ENCODE measurements at regions not wholly inside any gene's neighbourhood (a gene's known extent, or its start where the extent isn't known, plus 50 kb on each side); places are given as distances from the start of the nearest gene placed in this dataset.
"Not testable (repeated sequence)": the region's sequence is repeated elsewhere in the genome, so short reads cannot be mapped to it uniquely, and the experiment has no call there.

DNA sequence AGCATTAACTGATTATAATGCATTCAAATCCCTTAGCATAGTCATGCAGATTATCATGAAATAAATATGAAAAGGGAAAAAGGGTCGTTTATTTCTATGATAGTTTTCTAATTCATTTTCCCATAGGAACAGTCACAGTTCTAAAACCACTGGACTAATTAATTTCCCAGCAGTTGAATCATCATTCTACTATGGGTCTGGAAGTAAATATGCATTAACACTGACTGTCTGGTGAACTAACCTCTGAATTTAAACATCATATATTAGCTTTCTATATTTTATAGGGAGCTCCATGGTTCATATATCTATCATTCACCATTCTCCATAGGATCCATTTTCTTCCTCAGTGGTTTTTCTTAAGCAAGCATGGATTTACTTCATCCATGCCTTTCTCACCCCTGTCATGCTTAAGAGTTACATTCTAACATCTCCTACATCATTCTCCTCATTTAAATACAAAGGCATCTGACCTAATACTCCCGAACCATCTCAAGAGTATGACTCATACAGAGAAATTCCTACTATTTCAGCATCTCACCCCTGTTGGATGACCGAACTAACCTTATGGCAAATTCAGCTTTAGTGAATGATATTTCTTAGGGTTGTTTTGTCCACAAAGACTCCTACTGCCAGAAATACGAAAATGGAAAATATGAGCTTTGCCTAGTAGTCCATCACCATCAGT lies 198.7 kb upstream of the ADAMTS3 start:
- no peak for DNase-seq

DNA sequence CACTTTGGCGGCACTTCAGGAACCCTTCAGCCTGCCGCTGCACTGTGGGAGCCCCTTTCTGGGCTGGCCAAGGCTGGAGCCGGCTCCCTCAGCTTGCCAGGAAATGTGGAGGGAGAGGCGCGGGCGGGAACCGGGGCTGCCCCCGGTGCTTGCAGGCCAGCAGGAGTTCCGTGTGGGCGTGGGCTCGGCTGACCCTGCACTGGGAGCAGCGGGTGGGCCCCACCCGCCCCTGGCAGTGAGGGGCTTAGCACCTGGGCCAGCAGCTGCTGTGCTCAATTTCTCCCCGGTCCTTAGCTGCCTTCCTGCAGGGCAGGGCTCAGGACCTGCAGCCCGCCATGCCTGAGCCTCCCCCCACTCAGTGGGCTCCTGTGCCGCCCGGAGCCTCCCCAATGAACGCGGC lies 196.8 kb upstream of the ADAMTS3 start:
- DNase-seq = not testable (repeated sequence)

DNA sequence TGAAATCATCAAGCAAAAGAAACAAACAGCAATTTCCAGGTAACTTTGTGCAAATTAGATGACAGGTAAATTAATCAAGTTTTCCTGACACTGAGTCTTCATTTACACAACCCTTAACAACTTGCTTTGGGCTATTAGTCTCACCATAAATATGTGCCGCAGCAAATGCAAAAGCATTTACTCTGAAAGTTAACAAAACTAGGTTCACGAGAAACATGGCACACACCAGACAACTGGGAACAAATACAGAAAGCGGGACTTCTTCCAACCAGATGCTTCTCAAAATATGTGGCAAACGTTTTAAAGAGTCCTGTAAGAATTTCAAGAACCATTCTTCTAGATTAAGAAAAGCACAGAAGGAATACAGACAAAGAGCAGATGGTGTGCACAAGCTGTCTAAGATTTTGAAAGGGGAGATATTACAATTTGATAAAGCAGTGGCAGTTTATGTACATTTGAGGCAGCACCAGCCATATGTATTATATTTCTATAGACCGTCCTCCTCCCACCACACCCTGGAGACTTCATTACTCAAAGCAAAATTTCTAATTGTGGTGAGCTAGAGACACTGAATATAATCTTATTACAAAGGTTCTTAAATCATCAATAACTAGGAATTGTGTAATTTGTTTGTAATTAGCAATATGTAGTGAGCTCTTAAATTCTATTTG lies 192.5 kb upstream of the ADAMTS3 start:
- no peak for DNase-seq

DNA sequence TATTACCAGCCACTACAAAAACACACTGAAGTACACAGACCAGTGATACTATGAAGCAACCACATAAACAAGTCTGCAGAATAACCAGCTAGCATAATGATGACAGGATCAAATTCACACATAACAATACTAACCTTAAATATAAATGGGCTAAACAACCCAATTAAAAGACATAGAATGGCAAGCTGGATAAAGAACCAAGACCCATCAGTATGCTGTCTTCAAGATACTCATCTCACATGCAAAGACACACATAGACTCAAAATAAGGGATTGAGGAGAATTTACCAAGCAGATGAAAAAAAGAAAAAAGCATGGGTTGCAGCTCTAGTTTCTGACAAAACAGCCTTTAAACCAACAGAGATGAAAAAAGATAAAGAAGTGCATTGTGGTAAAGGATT lies 184.4 kb upstream of the ADAMTS3 start:
- DNase-seq = not testable (repeated sequence)

DNA sequence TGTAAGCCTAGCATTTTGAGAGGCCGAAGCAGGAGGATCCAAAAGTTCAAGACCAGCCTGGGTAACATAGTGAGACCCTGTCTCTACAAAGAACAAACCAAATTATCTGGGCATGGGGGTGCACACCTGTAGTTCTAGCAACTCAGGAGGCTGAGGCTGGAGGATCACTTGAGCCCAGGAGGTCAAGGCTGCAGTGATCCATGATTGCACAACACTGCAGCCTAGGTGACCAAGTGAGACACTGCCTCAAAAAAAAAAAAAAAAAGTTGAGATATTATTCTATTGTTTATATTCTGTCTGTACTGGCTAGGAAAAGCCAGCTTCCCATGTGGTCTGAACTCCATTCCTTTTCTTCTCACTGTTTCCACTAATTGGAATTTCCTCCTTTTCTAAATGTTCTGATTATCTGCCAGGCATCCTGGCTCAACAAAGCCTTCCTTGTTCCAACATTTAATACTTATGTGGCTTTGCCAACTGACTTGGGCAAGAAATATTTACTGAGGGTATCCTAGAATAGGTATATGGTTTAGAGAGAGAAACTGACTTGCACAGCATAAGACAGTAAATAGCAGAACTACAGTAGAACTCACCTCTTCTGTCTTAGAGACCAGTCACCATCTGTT lies 175.2 kb upstream of the ADAMTS3 start:
- no peak for DNase-seq

DNA sequence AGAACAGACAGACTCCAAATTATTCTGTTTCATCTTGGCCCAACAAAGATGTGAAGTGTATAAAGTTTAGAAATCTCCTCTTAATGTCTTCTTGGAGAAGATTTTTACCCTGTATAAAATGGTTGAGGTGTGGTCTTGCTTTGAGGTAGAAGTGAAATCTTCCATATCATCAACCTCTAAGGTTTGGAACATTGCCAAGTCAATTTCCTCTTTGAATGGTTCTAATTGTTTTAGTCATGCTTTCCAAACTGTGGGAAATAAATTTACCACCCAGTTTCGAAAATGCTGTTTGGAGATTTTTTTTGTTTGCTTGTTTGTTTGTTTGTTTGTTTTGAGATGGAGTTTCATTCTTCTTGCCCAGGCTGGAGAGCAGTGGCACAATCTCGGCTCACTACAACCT lies 174.1 kb upstream of the ADAMTS3 start:
- no peak for DNase-seq

DNA sequence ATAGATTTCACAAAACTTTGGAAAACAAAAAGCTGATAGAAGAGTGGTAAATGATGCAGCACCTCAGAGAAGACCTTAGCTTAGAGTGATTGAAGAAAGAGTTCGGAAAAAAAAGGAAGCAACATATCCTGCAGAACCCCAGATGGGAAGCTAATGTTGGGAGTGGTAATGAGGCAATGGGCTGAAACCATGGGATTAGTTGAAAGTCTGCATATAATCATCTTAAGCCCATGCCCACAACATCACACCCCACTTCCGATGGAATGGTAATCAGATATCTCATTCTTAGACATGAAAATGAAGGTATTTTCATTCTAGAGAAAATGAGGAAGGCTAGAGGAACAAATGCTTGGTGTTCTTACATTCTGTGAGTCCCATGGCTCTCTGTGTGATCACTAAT lies 146.3 kb upstream of the ADAMTS3 start:
- no peak for DNase-seq

DNA sequence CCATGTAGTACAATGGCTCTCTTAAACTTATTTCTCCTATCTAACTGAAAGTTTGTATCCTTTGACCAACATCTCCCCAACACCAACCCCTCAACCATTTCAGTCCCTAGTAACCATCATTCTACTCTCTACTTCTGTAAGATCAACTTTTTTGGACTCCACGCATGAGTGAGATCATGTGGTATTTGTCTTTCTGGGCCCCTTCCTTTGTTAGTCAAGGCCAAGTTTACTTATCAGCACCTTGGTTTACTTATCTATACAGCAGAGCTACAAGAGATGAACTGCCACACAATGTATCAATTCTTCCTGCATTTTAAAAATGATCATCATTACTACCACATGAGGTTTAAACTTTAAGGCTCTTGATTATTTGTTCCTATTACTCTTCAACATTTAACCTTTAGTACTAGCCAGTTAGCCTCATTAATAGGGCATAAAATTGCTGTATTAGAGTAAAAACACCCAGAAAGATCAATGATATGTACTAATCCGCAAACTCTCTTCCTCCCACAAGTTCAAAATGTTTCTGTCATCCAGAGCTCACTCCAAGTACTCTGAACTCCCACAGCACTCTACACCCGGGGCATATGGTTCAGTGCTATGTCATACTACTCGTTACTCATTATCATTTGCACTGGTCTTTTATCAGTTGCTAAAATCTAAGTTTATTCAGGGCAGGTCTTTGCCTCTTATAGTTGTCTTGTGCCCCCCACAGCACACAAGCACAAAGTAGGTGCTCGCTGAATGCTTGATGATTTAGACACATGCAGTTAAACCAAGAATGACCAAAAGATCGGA lies 145.7 kb upstream of the ADAMTS3 start:
- DNase-seq = no peak

DNA sequence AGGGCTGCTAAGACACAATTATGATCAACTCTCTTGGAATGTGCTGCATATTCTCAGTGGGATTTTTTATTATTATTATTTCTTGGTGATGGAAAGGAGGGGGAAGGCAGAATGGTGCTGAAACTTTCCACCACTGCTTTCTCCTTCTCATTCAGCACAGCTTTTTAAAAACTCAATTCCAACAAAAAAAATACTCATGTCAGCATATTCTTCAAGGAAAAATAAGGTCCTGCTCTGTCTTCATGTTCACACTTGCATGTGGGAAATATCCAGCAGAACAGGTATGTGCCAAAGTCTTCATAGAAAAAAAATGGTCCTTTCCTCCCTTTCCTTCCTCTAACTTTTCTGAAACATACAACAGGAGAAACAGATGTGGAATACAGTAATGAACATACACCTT lies 144.0 kb upstream of the ADAMTS3 start:
- no peak for DNase-seq

DNA sequence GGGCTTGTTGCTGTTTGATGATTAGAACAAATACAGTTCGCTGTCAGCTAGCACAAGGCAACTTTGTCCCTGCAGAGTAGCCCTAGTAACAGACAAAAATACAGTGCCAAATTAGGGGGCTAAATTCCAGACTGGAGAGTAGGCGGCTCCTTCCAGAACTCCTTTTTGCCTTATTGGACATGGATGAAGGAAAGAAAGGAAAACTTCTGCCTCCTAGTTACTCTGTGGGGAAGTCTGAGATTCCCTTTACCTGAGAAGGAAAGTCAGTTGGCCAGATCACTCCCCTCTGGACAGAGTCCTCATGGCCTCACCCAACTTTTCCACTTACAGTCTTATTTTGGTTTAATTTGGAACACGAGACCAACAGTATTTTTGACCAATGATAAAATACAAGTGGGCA lies 140.5 kb upstream of the ADAMTS3 start:
- DNase-seq = no peak

DNA sequence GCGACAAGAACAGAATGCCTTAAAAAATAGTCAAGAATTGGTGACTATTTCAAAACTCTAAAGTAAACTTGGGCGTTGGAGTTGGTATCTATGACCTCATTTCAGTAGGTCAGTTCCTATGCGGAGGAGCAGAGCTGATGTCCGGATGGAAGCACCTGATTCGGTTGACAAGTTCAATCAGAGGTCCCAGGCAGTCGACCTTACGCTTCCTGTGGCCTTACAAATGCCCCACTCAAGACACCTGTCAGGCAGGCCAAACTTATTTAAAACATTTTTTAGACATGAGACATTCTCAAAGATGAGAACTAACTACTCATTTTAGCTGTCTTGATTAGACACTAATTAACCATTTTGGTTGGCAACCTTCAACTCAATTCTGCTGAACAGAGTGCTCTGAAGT lies 137.7 kb upstream of the ADAMTS3 start:
- no peak for DNase-seq

DNA sequence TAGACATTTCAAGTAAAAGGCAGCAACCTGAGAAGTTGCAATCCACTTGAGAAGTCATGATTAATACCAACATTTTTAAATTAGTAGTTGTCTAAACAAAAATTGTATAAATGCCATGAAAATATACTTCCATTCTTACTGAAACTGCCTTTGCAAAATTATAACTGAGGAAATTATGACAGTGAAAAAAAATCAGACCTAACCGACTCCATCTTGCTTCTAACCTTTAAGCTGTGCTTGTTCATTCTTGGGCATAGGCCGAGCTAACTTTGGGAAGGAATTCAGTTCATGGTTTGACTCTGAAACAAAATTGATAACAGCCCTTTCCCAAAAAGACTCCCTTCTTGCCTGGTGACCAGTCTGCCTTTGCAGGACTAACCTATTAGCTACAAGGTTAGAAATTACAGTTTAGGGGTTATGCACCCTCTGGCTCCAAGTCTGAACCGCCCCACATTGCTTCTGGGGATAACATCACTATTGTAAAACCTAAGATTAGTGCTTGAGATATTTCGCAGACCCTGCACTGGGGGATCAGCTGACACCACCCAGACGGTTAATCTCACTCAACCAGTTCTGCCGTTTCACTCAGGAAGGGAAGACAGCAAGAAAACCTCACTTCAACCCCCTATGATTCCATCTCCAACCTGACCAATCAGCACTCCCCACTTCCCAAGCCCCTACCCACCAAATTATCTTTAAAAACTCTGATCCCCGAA lies 136.1 kb upstream of the ADAMTS3 start:
- not testable (repeated sequence) for DNase-seq

DNA sequence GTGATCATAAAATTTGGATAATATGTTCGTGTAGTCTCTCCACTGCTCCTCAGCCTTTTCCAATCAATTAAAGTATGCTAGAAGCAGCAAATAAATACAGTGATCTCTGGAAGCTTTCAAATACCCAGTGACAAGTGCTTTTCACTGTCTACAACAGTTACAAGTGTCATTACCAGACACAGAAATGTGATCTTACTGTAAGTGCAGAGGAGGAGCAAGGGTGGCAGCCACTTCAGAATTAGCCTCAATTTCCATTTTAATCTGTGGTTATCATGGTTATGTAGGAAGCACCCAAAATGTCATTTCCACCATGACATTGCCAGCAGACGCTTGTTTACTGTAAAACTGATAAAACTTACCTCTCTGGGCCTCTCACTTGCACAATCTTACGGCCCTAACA lies 133.9 kb upstream of the ADAMTS3 start:
- no peak for DNase-seq

DNA sequence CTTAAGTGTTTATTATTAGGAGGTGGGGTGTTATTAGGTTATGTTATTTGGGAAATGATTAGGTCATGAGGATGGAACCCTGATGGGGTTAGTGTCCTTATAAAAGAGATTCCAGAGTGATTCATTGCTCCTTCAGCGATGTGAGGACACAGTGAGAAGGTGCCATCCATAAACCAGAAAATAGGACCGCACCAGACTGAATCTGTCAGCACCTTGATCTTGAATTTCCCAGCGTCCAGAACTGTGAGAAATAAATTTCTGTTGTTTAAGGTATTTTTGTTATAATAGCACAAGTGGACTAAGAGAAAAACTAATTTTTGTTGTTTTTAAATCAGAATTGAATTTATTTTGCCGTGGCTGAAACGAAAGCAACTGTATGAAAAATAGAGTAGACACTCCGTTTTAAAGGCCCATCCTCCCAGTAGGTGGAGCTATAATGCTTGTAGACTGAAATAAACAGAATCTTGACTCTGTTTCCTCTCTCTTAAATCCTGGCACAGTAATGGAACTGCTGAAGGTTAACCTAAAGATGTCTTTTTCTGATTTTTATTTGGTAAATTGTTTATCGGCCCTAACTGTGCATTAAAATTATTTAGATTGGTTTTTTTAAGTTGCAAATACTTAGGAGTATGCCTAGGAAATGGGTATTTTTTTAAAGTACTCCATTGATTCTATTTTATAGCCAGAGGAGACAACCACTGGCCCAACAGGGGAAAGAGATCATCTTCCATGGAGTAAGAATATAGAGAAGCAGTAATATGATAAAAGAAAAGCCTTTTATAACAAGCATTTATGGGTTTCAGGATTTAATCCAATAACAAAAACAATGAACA lies 133.2 kb upstream of the ADAMTS3 start:
- peak; percentile 31 for DNase-seq

DNA sequence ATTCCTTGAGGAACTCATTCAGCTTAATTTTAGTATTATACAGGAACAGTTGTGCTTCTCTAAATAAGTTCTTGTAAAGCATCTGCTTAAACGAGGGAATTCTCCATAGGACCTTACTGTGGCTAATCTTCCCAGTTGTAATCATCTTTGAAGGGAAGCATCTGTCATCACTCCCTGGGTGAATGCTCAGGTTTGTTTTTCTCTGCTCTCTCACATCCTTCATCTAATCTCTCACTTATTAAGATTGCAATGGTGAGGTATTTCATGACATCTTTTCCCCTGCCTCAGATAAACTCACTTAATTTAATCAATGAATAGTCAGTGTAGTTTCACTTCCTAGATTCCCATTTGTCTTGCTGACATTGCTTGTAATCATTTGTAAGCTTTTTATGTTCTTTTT lies 121.8 kb upstream of the ADAMTS3 start:
- DNase-seq = no peak

DNA sequence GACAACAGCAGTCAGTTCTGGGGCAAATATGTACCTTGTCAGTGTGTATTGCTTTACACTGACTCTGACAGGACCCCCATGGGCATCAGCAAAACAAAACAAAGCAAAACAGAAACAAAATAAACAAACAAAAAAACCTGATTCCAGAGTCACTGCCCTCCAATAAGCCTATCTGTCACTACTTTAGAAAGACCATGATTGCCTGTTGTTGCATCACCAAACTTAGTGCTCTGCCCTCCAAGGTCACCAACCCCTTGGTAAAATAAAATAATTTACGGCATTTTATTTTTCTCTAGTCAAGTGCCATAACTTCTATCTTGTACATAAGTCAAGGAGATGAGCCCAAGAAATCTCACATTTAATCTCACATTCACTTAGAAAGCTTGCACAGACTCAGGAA lies 120.9 kb upstream of the ADAMTS3 start:
- DNase-seq = no peak

DNA sequence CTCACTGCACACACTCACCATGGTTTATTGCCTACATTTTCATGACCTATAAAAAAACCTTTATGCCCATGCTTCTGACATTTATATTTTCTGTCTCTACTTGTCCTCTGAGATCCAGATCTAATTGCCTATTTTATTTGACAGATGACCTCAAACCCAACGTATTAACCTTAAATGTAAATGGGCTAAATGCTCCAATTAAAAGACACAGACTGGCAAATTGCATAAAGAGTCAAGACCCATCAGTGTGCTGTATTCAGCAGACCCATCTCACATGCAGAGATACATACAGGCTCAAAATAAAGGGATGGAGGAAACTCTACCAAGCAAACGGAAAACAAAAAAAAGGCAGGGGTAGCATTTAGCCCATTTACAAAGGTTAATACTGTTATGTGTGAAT lies 117.4 kb upstream of the ADAMTS3 start:
- not testable (repeated sequence) for DNase-seq

DNA sequence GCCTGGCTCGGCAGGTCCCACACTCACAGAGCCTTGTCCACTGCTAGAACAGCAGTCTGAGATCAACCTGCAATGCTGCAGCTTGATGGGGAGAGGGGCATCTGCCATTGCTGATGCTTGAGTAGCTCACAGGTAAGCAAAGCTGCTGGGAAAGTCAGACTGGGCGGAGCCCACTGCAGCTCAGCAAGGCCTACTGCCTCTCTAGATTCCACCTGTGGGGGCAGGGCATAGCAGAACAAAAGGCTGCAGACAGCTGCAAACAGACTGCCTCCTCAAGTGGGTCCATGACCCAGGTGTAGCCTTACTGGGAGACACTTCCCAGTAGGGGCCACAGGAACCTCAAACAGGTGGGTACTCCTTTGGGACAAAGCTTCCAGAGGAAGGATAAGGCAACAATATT lies 110.6 kb upstream of the ADAMTS3 start:
- no peak for DNase-seq

DNA sequence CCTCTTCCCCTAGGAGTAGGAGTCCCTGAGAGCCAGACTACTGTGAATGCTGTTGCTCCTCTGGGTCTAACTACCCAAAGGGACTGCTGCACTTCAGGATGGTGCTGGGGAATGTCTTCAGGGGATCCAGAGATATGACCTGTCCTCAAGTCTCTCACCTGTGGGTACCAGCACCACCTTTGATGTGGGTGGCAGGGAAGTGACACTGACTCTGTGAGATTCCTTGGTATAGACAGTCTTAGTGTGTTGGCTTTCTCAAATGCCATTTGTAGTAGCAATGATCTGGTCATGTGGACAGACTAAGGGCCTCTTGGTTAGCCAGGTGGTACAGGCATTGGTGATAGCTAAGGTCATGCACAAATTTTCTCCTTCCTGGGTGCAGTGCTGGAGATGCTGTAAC lies 108.9 kb upstream of the ADAMTS3 start:
- DNase-seq = no peak

DNA sequence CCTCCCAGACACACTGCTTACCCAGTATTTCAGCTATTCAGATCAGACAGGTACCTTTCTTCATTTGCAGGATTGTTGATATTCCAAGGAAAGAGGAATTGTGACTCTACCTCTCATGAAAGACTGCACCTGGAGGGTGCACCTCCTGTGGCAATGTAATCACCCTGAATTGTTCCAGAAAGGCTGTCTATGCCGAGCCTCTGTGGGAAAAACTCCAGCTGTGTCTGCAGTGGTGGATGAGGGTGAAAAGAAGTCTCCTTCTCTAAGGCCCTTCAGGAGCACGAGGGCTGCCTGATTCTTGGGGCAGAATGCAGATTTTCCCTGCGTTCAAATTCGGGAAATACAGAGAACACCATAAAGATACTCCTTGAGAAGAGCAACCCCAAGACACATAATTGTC lies 108.2 kb upstream of the ADAMTS3 start:
- DNase-seq = no peak

DNA sequence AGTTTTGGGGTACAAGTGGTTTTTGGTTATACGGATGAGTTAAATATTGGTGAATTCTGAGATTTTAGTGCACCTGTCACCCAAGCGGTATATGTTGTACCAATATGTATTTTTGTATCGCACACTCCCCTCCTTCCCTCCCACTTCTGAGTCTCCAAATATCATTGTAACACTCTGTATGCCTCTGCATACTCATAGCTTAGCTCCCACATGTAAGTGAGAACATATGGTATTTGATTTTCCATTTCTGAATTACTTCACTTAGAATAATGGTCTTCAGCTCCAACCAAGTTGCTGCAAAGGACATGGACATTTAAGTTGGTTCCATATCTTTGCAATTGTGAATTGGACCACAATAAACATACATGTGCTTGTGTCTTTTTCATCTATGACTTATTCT lies 103.0 kb upstream of the ADAMTS3 start:
- DNase-seq = no peak

DNA sequence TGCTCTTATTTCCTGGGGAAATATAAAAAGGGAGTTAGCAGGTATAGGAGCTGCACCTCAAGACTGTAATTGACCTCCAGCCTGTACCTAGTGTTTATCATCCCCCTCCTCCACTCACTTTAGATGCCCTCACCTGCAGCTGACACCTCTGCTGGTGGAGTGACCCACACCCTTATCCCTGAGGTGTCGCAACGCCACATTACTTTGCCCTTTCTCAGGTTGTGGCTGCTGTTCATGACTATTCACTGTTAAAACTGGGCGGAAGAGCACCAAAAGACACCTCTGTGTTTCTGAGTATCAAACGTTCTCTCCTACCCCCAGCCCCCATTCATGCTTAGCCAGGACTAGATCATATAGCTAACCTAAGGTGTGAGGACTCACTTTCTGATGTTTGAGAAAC lies 101.5 kb upstream of the ADAMTS3 start:
- no peak for DNase-seq
